PFSK-1 (cell line): ENCODE measurements at regions not wholly inside any gene's neighbourhood (a gene's known extent, or its start where the extent isn't known, plus 50 kb on each side); places are given as distances from the start of the nearest gene placed in this dataset.

Experiments
- POLR2AphosphoS5 ChIP-seq: IDR thresholded peaks from 2 replicates; pipeline ENCODE4 v1.6.1; 2012; ENCODE audit warnings: low read depth, mild to moderate bottlenecking, control low read depth, low read length, moderate library complexity
- SIN3A ChIP-seq: IDR thresholded peaks from 2 replicates; pipeline ENCODE4 v1.6.1; 2012; ENCODE audit warnings: mild to moderate bottlenecking, low read length, moderate library complexity, borderline replicate concordance; ENCODE audit not compliant: insufficient read depth
- TAF1 ChIP-seq: IDR thresholded peaks from 2 replicates; pipeline ENCODE4 v1.6.1; 2012; ENCODE audit warnings: low read length, control low read depth, borderline replicate concordance; ENCODE audit not compliant: insufficient read depth
- TF ChIP-seq, protein P1 (sequence below), 2 experiments: IDR thresholded peaks; 2 replicates each; pipeline versions ENCODE4 v1.6.1 to v1.8.0; 2011 to 2012; ENCODE audit warnings: low read depth in 2 of 2, low read length in 2 of 2, control low read depth in 1 of 2, inconsistent platforms in 1 of 2, mild to moderate bottlenecking in 1 of 2, moderate library complexity in 1 of 2; ENCODE audit not compliant: insufficient read depth in 1 of 2

DNA sequence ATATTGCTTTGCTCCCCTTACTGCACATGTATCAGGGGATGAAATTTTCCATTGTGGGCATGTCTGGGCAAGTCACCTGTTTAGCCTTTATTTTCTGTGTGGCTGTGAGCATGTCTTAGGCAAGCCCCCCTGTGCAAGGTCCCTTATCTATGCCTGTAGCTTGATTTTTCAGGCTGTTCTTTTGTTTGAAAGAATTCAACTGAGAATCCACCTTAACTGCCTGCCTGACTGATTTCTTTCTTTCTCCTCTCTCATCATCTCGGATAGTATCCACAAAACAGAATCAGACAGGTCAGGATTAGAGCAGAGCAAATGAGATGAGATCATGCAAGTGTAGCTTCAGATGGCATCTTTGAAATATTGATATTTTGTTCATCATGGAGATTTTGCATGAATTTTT is 1147.5 kb upstream of the ACVR2A start:
- TF ChIP-seq TAF1 (no peak), POLR2AphosphoS5 (no peak), SIN3A (no peak)
- TF ChIP-seq, protein P1, sequence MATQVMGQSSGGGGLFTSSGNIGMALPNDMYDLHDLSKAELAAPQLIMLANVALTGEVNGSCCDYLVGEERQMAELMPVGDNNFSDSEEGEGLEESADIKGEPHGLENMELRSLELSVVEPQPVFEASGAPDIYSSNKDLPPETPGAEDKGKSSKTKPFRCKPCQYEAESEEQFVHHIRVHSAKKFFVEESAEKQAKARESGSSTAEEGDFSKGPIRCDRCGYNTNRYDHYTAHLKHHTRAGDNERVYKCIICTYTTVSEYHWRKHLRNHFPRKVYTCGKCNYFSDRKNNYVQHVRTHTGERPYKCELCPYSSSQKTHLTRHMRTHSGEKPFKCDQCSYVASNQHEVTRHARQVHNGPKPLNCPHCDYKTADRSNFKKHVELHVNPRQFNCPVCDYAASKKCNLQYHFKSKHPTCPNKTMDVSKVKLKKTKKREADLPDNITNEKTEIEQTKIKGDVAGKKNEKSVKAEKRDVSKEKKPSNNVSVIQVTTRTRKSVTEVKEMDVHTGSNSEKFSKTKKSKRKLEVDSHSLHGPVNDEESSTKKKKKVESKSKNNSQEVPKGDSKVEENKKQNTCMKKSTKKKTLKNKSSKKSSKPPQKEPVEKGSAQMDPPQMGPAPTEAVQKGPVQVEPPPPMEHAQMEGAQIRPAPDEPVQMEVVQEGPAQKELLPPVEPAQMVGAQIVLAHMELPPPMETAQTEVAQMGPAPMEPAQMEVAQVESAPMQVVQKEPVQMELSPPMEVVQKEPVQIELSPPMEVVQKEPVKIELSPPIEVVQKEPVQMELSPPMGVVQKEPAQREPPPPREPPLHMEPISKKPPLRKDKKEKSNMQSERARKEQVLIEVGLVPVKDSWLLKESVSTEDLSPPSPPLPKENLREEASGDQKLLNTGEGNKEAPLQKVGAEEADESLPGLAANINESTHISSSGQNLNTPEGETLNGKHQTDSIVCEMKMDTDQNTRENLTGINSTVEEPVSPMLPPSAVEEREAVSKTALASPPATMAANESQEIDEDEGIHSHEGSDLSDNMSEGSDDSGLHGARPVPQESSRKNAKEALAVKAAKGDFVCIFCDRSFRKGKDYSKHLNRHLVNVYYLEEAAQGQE (IDR thresholded peaks at IDR 0.05; ENCODE audit: insufficient read depth in 1 of 2, low read depth in 2 of 2, low read length in 2 of 2), result no peak
